GM12872 (cell line): ENCODE measurements at regions not wholly inside any gene's neighbourhood (a gene's known extent, or its start where the extent isn't known, plus 50 kb on each side); places are given as distances from the start of the nearest gene placed in this dataset.

Experiments
- CTCF ChIP-seq: IDR thresholded peaks from 3 replicates; pipeline ENCODE4 v1.5.1; 2011; ENCODE audit warnings: low read depth, mild to moderate bottlenecking, low read length, moderate library complexity; ENCODE audit not compliant: insufficient read depth

- no peak for TF ChIP-seq CTCF
These were observed 65.8 kb upstream of the WNT7B start for GRCh38 chr22:46042786-46043185.

- no peak for TF ChIP-seq CTCF
These were observed 66.4 kb upstream of the WNT7B start for GRCh38 chr22:46043339-46043738.

GRCh38 chr22:46043816-46044620, 67.1 kb upstream of the WNT7B start:
- TF ChIP-seq CTCF = no peak

- TF ChIP-seq CTCF = no peak
These were observed 67.9 kb upstream of the WNT7B start for GRCh38 chr22:46044621-46045458.

GRCh38 chr22:46045459-46046298, 68.7 kb upstream of the WNT7B start:
- no peak for TF ChIP-seq CTCF

- TF ChIP-seq CTCF = no peak
These were observed 69.3 kb upstream of the WNT7B start for GRCh38 chr22:46046299-46046685.

GRCh38 chr22:46047226-46047625, 70.3 kb upstream of the WNT7B start:
- no peak for TF ChIP-seq CTCF
